Testis (tissue), 2 donors: ENCODE measurements at regions not wholly inside any gene's neighbourhood (a gene's known extent, or its start where the extent isn't known, plus 50 kb on each side); places are given as distances from the start of the nearest gene placed in this dataset.

Experiments used
- CTCF ChIP-seq, 3 experiments: fragments of 450-650 bp in 2 of 3; fragments of 200-600 bp in 1 of 3; sonication (generic) in 1 of 3; IDR thresholded peaks; one replicate each; pipeline ENCODE4 v1.5.1; 2016 to 2019; ENCODE audit warnings: antibody characterized with exemption in 3 of 3, mild to moderate bottlenecking in 2 of 3, moderate library complexity in 1 of 3
- POLR2A ChIP-seq: fragments of 450-650 bp; IDR thresholded peaks from one replicate; pipeline ENCODE4 v1.6.1; 2017; ENCODE audit warnings: antibody characterized with exemption, mild to moderate bottlenecking, moderate library complexity

GRCh38 chr1:22280526-22280925 is 137.6 kb upstream of the WNT4 start:
- TF ChIP-seq POLR2A (no peak), CTCF (IDR thresholded peaks at IDR 0.05) (no peak)
